C4-2B (cell line): ENCODE measurements at regions not wholly inside any gene's neighbourhood (a gene's known extent, or its start where the extent isn't known, plus 50 kb on each side); places are given as distances from the start of the nearest gene placed in this dataset.

Experiments used
- ZFX ChIP-seq: fragments of 450-650 bp; IDR thresholded peaks from 2 replicates; pipeline ENCODE4 v1.6.1; 2017
- TF ChIP-seq, protein P1 (sequence below): fragments of 450-650 bp; conservative IDR thresholded peaks from 2 replicates; pipeline ENCODE4 v1.5.1; 2017; ENCODE audit warnings: mild to moderate bottlenecking

- TF ChIP-seq, protein P1, sequence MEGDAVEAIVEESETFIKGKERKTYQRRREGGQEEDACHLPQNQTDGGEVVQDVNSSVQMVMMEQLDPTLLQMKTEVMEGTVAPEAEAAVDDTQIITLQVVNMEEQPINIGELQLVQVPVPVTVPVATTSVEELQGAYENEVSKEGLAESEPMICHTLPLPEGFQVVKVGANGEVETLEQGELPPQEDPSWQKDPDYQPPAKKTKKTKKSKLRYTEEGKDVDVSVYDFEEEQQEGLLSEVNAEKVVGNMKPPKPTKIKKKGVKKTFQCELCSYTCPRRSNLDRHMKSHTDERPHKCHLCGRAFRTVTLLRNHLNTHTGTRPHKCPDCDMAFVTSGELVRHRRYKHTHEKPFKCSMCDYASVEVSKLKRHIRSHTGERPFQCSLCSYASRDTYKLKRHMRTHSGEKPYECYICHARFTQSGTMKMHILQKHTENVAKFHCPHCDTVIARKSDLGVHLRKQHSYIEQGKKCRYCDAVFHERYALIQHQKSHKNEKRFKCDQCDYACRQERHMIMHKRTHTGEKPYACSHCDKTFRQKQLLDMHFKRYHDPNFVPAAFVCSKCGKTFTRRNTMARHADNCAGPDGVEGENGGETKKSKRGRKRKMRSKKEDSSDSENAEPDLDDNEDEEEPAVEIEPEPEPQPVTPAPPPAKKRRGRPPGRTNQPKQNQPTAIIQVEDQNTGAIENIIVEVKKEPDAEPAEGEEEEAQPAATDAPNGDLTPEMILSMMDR = no peak
- TF ChIP-seq ZFX = no peak
Observed at GRCh38 chr5:166063261-166063660, 2228.2 kb upstream of the WWC1 start.
